22Rv1 (cell line): ENCODE measurements at regions not wholly inside any gene's neighbourhood (a gene's known extent, or its start where the extent isn't known, plus 50 kb on each side); places are given as distances from the start of the nearest gene placed in this dataset.

ENCODE experiments used
- H3K27ac ChIP-seq: fragments of 450-650 bp; 2 replicates; pipeline ENCODE4 v1.5.1; 2017
- CTCF ChIP-seq: fragments of 450-650 bp; IDR thresholded peaks from 2 replicates; pipeline ENCODE4 v1.5.1; 2017; ENCODE audit warnings: mild to moderate bottlenecking
- ZFX ChIP-seq: fragments of 450-650 bp; IDR thresholded peaks from 2 replicates; pipeline ENCODE4 v1.6.1; 2017; ENCODE audit warnings: antibody characterized with exemption, borderline replicate concordance

GRCh38 chr12:94705676-94706075 is 55.3 kb upstream of the TMCC3 start:
- TF ChIP-seq CTCF (no peak), ZFX (no peak)
- H3K27ac ChIP-seq, result no peak overlapping the region

- no peak for TF ChIP-seq ZFX
- TF ChIP-seq CTCF, result no peak
- H3K27ac ChIP-seq, result peak overlapping the region; percentile 16; the same call in 1 of the 2 replicates
Measured at GRCh38 chr12:94704452-94705306, 54.3 kb upstream of the TMCC3 start.

GRCh38 chr12:94702696-94703095 is 52.3 kb upstream of the TMCC3 start:
- H3K27ac ChIP-seq, result no peak overlapping the region
- TF ChIP-seq CTCF (no peak), ZFX (no peak)

GRCh38 chr12:94701711-94702110 is 51.4 kb upstream of the TMCC3 start:
- TF ChIP-seq CTCF (no peak), ZFX (no peak)
- H3K27ac ChIP-seq, result no peak overlapping the region

- TF ChIP-seq CTCF, result no peak
- TF ChIP-seq ZFX, result no peak
- H3K27ac ChIP-seq, result no peak overlapping the region
Measured at GRCh38 chr12:94700662-94701061, 50.3 kb upstream of the TMCC3 start.
